Endothelial cell (in vitro differentiated cells): ENCODE measurements at regions not wholly inside any gene's neighbourhood (a gene's known extent, or its start where the extent isn't known, plus 50 kb on each side); places are given as distances from the start of the nearest gene placed in this dataset.

Experiments
- DNase-seq: peaks from one replicate; pipeline ENCODE4 v3.0.0; 2021; ENCODE audit warnings: low spot score
- H3K27ac Mint-ChIP-seq: one replicate; pipeline ENCODE4 v1.8.0; 2021; ENCODE audit warnings: mixed read lengths, inconsistent platforms; ENCODE audit not compliant: unreplicated experiment
- H3K27me3 Mint-ChIP-seq: one replicate; pipeline ENCODE4 v1.8.0; 2021; ENCODE audit warnings: mild to moderate bottlenecking, moderate library complexity, mixed read lengths, inconsistent platforms; ENCODE audit not compliant: unreplicated experiment
- H3K36me3 Mint-ChIP-seq: one replicate; pipeline ENCODE4 v1.8.0; 2021; ENCODE audit warnings: mild to moderate bottlenecking, low read depth, mixed read lengths, inconsistent platforms; ENCODE audit not compliant: unreplicated experiment
- H3K4me1 Mint-ChIP-seq: one replicate; pipeline ENCODE4 v1.8.0; 2021; ENCODE audit warnings: mild to moderate bottlenecking, mixed read lengths, inconsistent platforms; ENCODE audit not compliant: unreplicated experiment
- H3K4me3 Mint-ChIP-seq: one replicate; pipeline ENCODE4 v1.8.0; 2021; ENCODE audit warnings: mild to moderate bottlenecking, mixed read lengths, inconsistent platforms; ENCODE audit not compliant: unreplicated experiment
- H3K9me3 Mint-ChIP-seq: one replicate; pipeline ENCODE4 v1.8.0; 2021; ENCODE audit warnings: mixed read lengths, inconsistent platforms; ENCODE audit not compliant: unreplicated experiment
- TF ChIP-seq, protein P1 (sequence below): fragments of 200-600 bp; sonication (generic); IDR thresholded peaks from one replicate; pipeline ENCODE4 v1.5.0; 2021; ENCODE audit warnings: antibody characterized with exemption; ENCODE audit not compliant: unreplicated experiment

- H3K27me3 Mint-ChIP-seq, result no peaks in the 10 kb centered on the region
- no peaks in the 10 kb centered on the region for H3K36me3 Mint-ChIP-seq
- TF ChIP-seq, protein P1, sequence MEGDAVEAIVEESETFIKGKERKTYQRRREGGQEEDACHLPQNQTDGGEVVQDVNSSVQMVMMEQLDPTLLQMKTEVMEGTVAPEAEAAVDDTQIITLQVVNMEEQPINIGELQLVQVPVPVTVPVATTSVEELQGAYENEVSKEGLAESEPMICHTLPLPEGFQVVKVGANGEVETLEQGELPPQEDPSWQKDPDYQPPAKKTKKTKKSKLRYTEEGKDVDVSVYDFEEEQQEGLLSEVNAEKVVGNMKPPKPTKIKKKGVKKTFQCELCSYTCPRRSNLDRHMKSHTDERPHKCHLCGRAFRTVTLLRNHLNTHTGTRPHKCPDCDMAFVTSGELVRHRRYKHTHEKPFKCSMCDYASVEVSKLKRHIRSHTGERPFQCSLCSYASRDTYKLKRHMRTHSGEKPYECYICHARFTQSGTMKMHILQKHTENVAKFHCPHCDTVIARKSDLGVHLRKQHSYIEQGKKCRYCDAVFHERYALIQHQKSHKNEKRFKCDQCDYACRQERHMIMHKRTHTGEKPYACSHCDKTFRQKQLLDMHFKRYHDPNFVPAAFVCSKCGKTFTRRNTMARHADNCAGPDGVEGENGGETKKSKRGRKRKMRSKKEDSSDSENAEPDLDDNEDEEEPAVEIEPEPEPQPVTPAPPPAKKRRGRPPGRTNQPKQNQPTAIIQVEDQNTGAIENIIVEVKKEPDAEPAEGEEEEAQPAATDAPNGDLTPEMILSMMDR, result no peak
- H3K9me3 Mint-ChIP-seq, result no peaks in the 10 kb centered on the region
- H3K27ac Mint-ChIP-seq, result no peak overlapping the region
- DNase-seq, result no peak
- no peak overlapping the region for H3K4me3 Mint-ChIP-seq
- peaks cover 7% of the 10 kb centered on the region for H3K4me1 Mint-ChIP-seq
Observed at GRCh38 chr13:33940898-33941297, 122.9 kb downstream of the RFC3 start.

DNA sequence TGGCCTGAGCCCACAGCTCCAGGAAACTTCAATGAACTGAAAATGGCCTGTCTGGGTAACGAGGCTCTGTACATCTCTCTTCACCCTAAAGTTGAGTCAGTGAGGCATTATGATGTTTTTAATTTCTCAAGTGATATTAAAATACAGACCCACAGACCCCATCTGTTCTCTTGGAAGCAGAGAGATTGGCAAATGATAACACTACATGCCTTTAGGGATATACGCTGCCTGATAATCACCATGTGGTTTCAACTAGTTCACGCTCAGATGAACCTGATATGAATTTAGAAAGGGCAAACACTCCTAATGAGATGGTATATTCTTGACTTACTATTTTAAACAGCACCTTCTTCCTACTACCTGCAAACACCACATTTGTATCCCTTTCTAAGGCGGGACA, 127.5 kb downstream of the RFC3 start:
- Mint-ChIP-seq H3K27me3 (no peaks in the 10 kb centered on the region), H3K36me3 (no peaks in the 10 kb centered on the region), H3K9me3 (no peaks in the 10 kb centered on the region), H3K27ac (no peak overlapping the region), H3K4me1 (peaks cover 3% of the 10 kb centered on the region), H3K4me3 (no peak overlapping the region)
- DNase-seq, result no peak
- TF ChIP-seq, protein P1, result no peak

GRCh38 chr13:33953203-33953602, 135.3 kb downstream of the RFC3 start:
- Mint-ChIP-seq H3K27ac (no peak overlapping the region), H3K27me3 (peaks cover 2% of the 10 kb centered on the region), H3K9me3 (no peaks in the 10 kb centered on the region), H3K4me3 (no peak overlapping the region), H3K4me1 (no peaks in the 10 kb centered on the region), H3K36me3 (no peaks in the 10 kb centered on the region)
- TF ChIP-seq, protein P1, result no peak
- DNase-seq, result no peak

- no peak overlapping the region for H3K4me3 Mint-ChIP-seq
- peaks cover 2% of the 10 kb centered on the region for H3K27me3 Mint-ChIP-seq
- H3K27ac Mint-ChIP-seq, result no peak overlapping the region
- TF ChIP-seq, protein P1, result no peak
- no peaks in the 10 kb centered on the region for H3K4me1 Mint-ChIP-seq
- no peaks in the 10 kb centered on the region for H3K9me3 Mint-ChIP-seq
- no peaks in the 10 kb centered on the region for H3K36me3 Mint-ChIP-seq
- DNase-seq, result no peak
Observed at GRCh38 chr13:33953781-33954180, 135.8 kb downstream of the RFC3 start.

GRCh38 chr13:33956346-33956745, 138.4 kb downstream of the RFC3 start:
- H3K27me3 Mint-ChIP-seq, result peaks cover 2% of the 10 kb centered on the region
- no peaks in the 10 kb centered on the region for H3K36me3 Mint-ChIP-seq
- TF ChIP-seq, protein P1, result no peak
- H3K4me3 Mint-ChIP-seq, result no peak overlapping the region
- H3K27ac Mint-ChIP-seq, result no peak overlapping the region
- no peak for DNase-seq
- H3K4me1 Mint-ChIP-seq, result no peaks in the 10 kb centered on the region
- H3K9me3 Mint-ChIP-seq, result no peaks in the 10 kb centered on the region
